AG04450 (cell line): ENCODE measurements at regions not wholly inside any gene's neighbourhood (a gene's known extent, or its start where the extent isn't known, plus 50 kb on each side); places are given as distances from the start of the nearest gene placed in this dataset.
A peak's percentile ranks its signal among the peaks of the same experiment; 100 is the strongest.

ENCODE experiments used
- CTCF ChIA-PET: fragments of 300-600, 350-600 bp; formaldehyde crosslinking; extraction: SDS; loops from one replicate; lab custom pipeline; 2022; ENCODE audit warnings: antibody characterized with exemption, inconsistent platforms; lab: Charles Lee
- POLR2A ChIA-PET: fragments of 350-600 bp; formaldehyde crosslinking; extraction: SDS; loops from one replicate; lab custom pipeline; 2021; ENCODE audit warnings: antibody characterized with exemption, inconsistent platforms; lab: Yijun Ruan, JAX
- DNase-seq: peaks from one replicate; pipeline ENCODE4 v3.0.0-alpha.2; 2011; ENCODE audit warnings: low read depth, low spot score
- H3K27ac ChIP-seq: one replicate; pipeline ENCODE4 v1.5.1; 2012; ENCODE audit warnings: low read depth, low read length, control low read depth
- H3K27me3 ChIP-seq: one replicate; pipeline ENCODE4 v1.6.0; 2012; ENCODE audit warnings: low read length; ENCODE audit not compliant: control insufficient read depth, insufficient read depth
- H3K4me3 ChIP-seq: 2 replicates; pipeline ENCODE4 v1.5.1; 2011; ENCODE audit warnings: mild to moderate bottlenecking, low read depth, low read length, control low read depth
- H3K9me3 ChIP-seq: 2 replicates; pipeline ENCODE4 v1.5.1; 2012; ENCODE audit warnings: low read length; ENCODE audit not compliant: control insufficient read depth, insufficient read depth
- CTCF ChIP-seq: IDR thresholded peaks from 2 replicates; pipeline ENCODE4 v1.5.1; 2011; ENCODE audit warnings: low read depth, low read length, control low read depth, inconsistent platforms

DNA sequence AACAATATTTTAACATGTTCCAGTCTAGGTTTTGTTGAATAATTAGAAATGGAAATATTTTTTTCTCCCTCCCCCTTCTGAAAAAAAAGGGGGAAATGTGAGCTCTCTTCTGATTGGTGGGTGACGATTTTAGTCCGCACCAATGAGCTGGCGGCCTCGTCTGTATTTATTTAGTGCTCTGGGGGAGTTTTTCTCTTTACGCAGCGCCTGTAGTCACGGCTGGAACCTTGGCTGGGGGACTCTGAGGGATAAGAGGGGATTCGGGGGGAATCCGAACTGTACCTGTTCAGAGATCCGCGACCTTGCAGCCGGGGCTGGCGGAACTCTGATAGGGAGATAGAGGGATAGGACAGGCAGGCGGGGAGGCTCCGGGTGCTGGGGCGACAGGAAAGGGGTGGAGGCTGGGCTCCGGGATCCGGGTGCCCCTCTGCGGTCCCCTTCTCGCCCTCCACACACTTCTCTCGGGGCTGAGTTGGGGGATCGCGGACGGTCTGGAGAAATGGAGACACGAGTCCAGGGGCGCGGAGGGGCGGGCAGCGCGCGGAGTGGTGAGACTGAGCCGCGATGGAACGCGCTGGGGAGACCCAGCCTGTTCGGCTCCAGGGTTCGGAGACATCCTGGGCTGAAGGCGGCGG lies 99.7 kb upstream of the HSD17B12 start:
- peak overlapping the region; percentile 25; the same call in 1 of the 2 replicates for H3K4me3 ChIP-seq
- DNase-seq: no peak
- H3K9me3 ChIP-seq: peaks cover 3% of the 10 kb centered on the region; the same call in 1 of the 2 replicates
- ChIA-PET CTCF (interaction anchor here (1.0 kb wide), 1 partner anchor 12 kb away, joined by 4 read pairs; no protein-coding TSS in a partner anchor), POLR2A (no interaction called here)
- no peak overlapping the region for H3K27ac ChIP-seq
- peaks cover 81% of the 10 kb centered on the region for H3K27me3 ChIP-seq
- TF ChIP-seq CTCF: no peak

DNA sequence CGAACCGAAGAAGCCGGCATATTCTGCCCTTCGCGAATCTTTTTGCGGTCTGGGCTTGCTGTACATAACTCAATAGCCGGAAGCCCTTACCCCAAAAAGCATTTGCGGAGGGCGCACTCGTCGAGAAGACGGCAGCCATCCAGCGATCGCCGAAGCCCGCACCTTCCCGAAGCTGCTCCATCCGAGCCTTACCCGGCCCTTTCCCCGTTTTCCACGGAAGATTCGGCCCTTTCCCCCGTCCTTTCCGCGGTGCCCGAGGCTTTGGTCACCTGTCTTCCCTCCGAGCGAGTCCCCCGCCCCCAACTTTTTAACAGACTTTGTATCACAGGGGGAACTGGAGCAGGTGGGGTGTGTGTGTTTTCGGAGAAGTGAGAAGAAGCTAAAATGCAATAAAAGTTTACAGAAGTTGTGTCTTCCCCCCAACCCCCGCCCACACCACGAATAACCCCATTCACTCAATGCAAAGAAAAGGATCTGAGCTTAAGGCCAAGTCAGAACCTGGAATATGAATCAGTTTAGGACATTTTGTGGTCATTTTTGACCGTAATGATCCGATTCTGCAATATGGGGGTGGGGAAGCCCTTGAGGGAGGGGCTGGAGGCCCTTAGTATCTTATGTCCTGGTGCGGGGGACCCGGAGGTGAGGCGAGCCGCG lies 99.0 kb upstream of the HSD17B12 start:
- CTCF ChIA-PET: no interaction called here
- POLR2A ChIA-PET: no interaction called here
- Histone ChIP-seq H3K9me3 (peaks cover 3% of the 10 kb centered on the region; the same call in 1 of the 2 replicates), H3K27ac (no peak overlapping the region), H3K27me3 (peaks cover 75% of the 10 kb centered on the region), H3K4me3 (no peak overlapping the region)
- TF ChIP-seq CTCF: no peak
- DNase-seq: no peak

DNA sequence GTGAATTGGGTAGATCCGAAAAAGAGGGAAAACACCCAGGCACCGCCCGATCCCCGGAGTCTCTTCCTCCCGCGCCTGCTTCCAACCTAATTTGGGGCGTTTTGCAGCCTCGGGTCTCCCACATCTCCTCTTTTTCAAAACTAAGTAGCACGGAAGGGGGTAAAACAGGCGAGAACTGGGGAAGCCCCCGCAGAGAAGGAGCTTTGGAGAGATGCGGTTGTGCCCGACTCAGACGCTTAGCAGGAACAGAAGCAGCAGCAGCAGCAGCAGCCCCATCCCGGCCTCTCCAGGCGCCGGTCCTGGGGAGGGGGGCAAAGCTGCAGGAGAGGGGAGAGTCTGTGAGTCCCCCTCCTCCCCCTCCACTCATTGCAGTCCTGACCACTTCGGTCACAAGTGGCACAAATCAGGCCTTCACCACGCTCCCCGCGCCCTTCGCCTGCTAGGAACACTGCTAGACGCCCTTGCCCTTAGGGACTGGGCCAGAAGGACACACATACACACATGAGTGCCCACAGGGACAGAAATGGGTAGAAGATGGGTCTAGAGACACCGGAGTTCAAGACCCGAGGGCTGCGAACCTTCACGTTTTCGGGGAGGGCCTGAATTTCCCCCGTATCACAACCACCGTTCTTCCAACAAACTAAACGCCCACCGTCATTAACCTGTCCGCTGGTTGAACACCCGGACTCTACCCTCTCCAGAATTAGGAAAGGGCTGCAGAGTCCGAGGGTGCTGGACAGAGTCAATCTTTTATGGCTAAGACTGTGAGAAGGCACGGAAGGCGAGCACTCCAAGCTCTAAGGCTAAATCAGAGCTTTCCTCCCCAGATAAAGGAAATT lies 98.3 kb upstream of the HSD17B12 start:
- Histone ChIP-seq H3K27me3 (peaks cover 67% of the 10 kb centered on the region), H3K4me3 (no peak overlapping the region), H3K27ac (no peak overlapping the region), H3K9me3 (no peaks in the 10 kb centered on the region; the same call in 1 of the 2 replicates)
- TF ChIP-seq CTCF: no peak
- DNase-seq: no peak
- POLR2A ChIA-PET: no interaction called here
- CTCF ChIA-PET: interaction anchor here (1.2 kb wide), 1 partner anchor 15 kb away, joined by 3 read pairs; no protein-coding TSS in a partner anchor

- Histone ChIP-seq H3K4me3 (no peak overlapping the region), H3K9me3 (no peaks in the 10 kb centered on the region; the same call in 1 of the 2 replicates), H3K27me3 (peaks cover 60% of the 10 kb centered on the region), H3K27ac (no peak overlapping the region)
- CTCF ChIA-PET: interaction anchor here (0.6 to 1.2 kb wide), 2 partner anchors 16 to 198 kb away, joined by 3 read pairs; no protein-coding TSS in a partner anchor
- no peak for TF ChIP-seq CTCF
- DNase-seq: no peak
- POLR2A ChIA-PET: no interaction called here
Measured at GRCh38 chr11:43582863-43583462, 97.6 kb upstream of the HSD17B12 start.
